ENCODE measurements at regions not wholly inside any gene's neighbourhood (a gene's known extent, or its start where the extent isn't known, plus 50 kb on each side); places are given as distances from the start of the nearest gene placed in this dataset.
A peak's percentile ranks its signal among the peaks of the same experiment; 100 is the strongest.
"Not testable (repeated sequence)": the region's sequence is repeated elsewhere in the genome, so short reads cannot be mapped to it uniquely, and the experiment has no call there.

DNA sequence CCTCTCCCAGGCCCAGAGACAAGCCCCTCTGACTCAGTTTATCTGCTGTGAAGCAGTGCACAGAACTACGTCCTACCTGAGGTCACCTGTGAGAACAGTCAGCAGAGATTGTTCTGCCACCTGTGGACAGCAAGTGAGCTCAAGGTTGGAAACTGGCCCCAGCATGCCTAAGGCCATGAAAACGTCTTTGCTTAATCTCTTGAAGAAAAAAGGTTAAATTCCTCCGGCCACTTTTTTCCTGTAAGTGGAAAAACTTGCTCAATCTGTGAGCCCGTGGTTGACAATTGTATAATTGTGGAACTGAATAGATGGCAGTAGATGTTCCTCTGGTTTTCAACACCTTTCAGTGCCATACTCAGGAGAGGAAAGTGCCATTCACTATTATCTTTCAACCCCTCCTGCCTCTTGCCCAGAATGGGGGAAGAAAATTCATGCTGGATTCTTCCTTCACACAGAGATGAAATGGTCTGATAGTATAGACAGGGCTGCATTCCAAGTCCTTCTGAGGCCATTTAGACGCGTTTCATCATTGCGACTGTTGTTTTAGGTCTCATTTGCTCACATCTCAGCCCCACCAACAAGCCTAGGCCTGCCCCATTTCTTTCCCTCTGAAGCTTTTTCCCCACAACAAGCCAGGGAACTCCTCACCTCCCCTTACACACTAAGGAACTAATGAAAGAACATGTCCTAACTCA lies 292.9 kb downstream of the FZD1 start:
- H3K27ac ChIP-seq: peak overlapping the region; percentile 96
- DNase-seq (ENCODE audit: low read depth, low spot score): peak; percentile 51

DNA sequence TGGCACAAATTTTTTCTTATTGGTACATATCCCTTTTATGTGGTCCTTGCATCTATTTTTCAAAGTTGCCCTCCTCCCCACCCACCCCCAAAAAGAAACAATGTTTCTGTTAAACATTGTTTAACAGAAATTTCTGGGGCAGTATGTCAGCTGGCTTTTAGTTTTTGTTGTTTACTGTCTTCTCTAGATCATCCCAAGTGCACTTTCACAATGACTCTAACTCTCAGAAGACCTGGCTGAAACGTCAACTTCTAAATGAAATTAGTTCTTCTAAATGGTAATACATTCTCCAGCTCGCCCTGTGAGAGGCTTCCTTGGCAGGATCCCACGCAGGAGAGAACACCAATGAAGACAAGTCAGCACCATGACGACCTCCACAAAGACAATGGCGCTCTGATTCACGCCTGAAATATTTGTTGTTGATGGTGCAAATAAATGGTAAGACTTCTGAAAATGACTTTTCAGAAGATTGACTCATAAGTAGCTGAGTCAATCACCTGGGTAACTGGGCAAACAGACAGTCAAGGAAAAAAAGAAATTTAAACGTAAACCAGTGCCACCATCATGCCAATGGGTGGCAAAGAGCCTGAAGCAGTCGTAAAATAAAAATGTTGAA lies 293.7 kb downstream of the FZD1 start:
- DNase-seq (ENCODE audit: low read depth, low spot score): peak; percentile 96
- peak overlapping the region; percentile 96 for H3K27ac ChIP-seq

DNA sequence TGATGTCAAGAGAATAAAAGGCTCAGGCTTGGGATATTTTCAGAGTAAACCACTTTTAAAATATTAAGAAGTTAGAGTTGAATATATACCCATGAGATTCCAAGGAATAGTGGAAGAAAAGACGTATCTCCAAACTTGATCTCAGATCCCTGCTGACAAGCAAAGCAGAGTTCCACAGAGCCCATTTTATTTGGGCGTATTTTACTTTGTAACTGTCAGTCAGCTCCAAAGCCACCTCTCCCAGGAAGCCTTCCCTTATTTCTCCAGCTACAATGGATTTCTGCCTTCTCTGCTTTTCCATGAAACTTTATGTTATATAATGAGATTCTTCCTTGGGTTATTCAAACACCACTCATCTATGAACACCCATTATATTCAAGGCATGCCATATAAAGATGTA lies 295.7 kb downstream of the FZD1 start:
- no peak for DNase-seq (ENCODE audit: low read depth, low spot score)
- no peak overlapping the region for H3K27ac ChIP-seq

DNA sequence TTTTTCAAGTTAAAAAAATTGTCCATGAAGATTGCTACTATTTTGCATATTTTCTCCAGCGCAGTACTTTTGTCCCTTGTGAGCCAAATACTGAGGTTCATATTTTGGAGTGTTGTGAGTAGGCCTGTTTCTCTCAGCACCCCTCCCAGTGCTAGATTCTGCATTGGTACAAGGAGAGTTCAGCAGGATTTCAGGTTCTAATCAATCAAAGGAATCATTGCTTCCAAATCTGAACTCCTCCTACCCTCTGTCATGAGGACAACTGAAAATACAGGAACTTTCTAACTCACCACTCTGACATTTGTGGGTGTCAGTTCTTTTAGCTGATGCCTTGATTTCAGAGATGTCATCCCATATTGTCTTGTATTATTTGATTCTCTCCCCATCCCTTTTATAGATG lies 299.9 kb downstream of the FZD1 start:
- no peak overlapping the region for H3K27ac ChIP-seq
- no peak for DNase-seq (ENCODE audit: low read depth, low spot score)

DNA sequence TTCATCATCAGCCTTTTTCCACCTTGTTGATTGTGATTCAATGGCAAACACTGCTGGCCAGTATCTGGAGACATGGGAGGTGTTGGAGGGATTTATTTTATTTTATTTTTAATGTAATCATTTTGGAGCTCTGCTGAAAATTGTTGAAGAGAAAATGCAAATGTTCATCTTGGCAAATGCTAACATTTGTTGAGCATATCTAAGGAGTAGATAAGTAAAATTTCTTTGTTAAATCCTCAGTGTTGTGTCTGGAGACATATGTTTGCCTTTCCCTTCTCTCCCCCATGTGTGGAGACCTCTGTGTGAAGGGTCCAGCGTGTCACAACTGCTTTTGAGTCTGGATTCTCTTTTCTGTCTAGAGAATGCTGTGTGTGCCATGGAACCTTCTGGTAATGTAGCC lies 300.3 kb downstream of the FZD1 start:
- H3K27ac ChIP-seq: no peak overlapping the region

DNA sequence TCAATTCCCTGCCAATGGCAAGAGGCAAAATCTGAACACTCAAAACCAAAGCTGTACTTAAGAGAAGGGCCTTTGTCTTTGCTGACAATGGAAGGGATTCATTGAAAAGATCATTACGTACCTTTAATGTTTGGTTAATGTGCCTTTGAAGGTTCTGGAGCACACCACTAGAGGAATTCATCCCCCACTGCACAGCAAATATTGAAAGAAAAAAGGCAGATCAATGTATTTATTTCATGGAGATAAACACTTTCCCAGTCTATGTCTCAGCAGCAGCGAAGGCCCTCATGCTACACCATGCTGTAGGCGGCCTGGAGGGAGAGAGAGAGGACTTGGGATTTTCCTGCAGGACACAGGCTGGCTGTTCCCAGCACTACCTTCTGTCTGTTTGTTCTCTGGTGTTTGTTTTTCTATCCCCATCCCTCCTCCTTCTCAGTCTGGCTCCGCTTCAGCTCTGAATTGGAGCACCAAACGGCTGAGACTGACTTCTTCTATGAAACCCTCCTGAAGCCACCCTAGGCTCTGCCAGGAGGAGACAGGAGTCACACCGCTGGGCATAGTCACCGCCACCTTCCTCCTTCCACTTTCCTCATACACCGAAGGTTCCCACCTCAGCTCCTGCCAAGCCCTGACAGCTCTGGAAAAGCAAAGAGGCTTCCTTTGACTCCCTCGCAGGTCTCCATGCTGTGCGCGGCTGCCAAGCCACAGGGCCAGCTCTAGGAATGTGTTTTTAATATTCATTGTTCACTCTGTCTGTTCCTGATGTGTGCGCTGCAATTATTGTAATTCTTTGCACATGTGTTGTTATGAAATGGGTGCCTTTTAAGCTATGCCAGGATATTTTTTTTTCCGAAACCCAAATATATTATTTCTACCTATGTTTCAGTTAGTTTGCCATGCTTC lies 301.5 kb downstream of the FZD1 start:
- DNase-seq (ENCODE audit: low read depth, low spot score): no peak
- no peak overlapping the region for H3K27ac ChIP-seq

More for the DNA sequence above, 300.3 kb downstream of the FZD1 start:
- no peak for DNase-seq (ENCODE audit: low read depth, low spot score)

DNA sequence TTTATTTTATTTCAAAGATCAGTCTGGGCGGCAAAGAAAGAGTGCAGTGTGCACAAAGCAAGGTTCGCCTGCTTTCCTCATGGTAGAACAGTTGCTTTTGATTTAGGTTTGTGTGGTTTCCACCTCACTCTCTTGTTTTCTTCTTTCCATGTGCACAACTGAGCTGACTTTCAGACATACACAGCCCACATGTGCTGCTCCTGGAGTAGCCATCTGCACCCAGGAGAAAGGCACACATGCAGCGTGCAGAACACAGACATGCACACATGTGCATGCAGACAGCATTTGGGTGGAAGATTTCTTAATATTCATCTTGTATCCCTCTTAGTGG lies 302.1 kb downstream of the FZD1 start:
- no peak overlapping the region for H3K27ac ChIP-seq
- no peak for DNase-seq (ENCODE audit: low read depth, low spot score)

DNA sequence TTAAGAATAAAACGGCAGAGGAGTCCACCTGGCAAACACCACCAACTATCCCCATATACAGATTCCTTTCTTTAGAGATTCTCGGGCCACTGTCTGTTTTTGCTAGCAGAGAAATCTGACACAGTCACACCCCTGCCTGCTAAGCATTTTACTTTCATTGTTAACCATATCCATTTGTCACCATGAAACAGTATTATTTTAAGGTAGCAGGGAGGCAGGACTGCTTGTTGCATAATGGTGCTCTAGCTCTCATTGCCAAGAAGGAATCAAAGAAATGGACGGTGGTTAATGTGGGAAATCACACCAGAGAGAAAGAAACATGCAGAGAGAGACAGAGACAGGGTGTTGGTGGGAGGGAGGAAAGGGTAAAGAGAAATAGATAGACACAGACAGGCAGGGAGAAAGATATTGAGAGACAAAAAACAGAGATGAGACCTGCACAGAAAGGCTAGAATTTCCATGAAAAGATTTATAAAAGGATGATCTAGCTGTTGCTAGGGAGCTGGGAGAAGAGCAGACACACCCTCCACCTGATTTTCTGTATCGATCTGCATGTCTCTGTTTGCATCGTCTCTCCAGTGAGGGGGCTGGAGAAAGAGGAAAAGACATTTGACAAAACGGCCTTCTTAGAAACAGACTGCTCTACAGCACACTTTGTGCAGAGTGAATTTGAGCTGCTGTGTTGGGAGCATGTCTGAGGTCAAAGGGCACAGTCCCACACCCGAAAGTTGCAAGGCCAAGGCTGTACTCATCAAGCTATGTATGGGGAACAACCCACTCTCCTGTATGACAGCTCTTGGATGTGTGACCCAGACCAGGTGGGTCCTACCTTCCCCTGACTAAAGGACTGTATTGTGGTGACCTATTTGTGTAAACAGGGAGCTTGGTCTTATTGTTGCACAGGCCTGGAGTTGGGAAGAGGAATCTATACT lies 303.1 kb downstream of the FZD1 start:
- no peak overlapping the region for H3K27ac ChIP-seq
- DNase-seq (ENCODE audit: low read depth, low spot score): no peak

DNA sequence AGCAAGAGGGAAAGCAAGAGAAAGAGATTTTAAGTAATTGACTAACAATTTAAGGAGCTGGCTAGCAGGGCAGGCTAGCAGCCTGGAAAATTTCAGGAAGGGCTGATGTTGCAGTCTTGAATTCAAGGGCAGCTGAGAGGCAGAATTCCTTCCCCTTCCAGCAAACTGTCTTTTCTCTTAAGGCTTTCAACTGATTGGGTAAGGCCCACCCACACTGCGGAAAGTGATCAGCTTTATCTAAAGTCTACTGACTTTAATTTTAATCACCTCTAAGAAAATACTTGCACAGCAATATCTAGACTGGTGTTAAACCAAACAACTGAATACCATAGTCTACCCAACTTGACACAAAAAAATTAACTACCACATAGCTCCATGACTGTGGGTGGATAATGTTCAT lies 303.9 kb downstream of the FZD1 start:
- H3K27ac ChIP-seq: no peak overlapping the region
- DNase-seq (ENCODE audit: low read depth, low spot score): no peak

DNA sequence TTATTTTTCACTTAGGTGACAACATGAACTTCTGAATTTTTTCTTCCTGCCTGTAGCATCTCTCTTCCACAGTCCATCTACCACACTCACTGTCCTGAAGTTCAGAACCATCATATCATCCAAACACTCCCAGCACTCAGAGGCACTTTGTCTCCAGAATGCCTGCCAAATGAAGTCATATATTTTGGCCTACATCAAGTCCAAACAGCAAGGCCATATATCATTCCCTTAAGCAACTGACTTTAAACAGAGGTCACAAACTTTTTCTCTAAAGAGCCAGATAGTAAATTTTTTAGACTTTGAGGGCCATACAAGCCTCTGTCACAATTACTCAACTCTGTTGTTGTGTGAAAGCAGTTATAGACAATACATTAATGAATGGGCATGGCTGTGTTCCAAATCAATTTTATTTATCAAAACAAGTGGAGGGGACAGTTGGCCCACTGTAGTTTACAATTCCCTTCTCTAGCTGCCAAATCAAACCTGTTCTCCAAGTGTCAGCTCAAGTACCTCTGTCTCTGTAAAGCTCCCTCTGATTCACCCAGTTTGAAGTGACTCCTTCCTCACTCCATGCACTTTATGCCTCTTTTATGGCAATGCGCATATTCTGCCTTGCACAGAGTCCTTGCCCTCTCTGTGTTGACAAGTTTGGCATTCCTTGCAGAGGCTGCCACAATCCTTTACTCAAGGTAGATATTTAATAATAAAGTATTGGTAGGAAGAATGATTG lies 305.7 kb downstream of the FZD1 start:
- no peak for DNase-seq (ENCODE audit: low read depth, low spot score)
- no peak overlapping the region for H3K27ac ChIP-seq

DNA sequence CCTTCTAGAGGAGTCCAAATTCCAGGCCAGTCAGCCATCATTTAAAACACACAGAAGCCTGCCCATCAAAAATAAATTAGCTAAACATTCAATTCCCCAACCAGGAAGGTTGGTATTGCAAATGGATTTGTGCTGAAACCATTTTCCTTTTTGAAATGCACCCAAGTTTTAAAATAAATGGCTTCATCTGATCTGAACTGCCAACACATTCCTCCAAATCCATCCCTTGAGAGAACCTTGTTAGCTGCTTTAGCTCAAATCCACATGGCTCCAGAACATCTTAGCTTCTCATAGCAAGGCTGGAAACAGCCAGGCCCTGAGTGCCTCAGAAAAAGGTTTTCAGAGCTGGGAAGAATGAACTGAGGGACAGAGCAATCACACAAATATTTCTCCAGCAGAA lies 306.3 kb downstream of the FZD1 start:
- no peak for DNase-seq (ENCODE audit: low read depth, low spot score)
- H3K27ac ChIP-seq: no peak overlapping the region

DNA sequence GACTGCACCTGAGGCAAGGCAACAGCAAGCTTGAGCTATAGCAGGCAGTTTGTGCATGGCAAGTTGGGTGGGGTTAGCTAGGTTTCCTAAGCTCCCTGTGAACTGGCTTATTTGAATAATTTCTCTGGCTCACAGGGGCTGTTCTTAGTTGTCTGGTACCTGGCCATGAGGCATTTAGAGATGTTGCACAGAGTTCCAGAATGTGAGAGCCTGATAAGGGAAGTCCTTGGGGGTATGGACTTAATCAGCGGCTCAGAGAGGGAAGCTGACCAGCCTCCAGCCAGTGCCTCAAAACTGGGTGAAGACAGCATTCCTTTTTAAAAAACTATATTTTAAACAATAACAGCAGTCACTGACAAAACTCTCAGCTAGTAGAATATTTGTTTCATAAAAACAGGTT lies 307.4 kb downstream of the FZD1 start:
- no peak overlapping the region for H3K27ac ChIP-seq
- no peak for DNase-seq (ENCODE audit: low read depth, low spot score)

DNA sequence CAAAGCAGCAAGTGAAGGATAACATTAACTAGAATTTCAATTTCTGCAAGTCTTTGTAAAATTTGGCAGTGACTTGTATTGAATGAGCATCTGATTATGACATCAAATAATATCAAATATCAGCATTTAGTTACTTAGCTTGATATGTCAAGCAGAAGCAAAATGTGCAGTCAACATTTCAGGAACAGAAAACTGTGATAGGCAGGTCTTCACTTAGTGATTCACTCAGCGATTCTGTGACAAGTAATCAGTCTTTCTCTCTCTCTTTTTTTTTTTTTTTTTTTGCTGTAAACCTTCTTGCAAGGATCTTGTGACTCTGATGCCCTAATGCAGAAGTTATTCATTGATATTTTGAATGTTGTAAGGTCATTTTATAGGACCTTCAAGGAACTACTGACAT lies 307.1 kb downstream of the MTERF1 start:
- DNase-seq (ENCODE audit: low read depth, low spot score): no peak
- H3K27ac ChIP-seq: no peak overlapping the region

DNA sequence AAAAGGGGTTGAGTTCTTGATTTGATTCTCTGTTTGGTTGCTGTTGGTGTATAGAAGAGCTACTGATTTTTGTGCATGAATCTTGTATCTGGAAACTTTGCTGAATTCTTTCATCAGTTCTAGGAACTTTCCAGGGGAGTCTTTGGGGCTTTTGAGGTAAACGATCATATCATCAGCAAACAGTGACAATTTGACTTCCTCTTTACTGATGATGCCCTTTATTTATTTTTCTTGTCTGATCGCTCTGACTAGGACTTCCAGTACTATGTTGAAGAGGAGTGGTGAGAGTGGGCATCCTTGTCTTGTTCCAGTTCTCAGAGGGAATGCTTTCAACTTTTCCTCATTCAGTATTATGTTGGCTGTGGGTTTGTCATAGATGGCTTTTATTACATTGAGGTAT lies 304.0 kb downstream of the MTERF1 start:
- not testable (repeated sequence) for DNase-seq (ENCODE audit: low read depth, low spot score); H3K27ac ChIP-seq

DNA sequence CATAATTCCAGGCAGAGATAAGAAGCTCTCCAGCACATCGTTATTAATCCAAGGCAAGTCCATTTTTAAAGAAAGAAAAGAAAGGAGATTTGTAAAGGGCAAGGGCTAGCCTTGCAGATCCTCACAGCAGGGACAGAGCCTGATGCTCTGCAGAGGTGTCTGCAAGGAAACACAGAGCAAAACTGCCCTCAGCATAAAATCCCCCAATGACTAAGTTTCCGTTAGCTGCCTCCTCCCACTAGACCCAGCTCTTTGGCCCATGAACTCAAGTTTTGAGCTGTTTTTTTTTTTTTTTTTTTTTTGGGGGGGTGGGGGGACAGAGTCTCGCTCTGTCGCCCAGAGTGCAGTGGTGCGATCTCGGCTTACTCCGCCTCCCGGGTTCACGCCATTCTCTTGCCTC lies 300.7 kb downstream of the MTERF1 start:
- H3K27ac ChIP-seq: no peak overlapping the region
- DNase-seq (ENCODE audit: low read depth, low spot score): no peak

DNA sequence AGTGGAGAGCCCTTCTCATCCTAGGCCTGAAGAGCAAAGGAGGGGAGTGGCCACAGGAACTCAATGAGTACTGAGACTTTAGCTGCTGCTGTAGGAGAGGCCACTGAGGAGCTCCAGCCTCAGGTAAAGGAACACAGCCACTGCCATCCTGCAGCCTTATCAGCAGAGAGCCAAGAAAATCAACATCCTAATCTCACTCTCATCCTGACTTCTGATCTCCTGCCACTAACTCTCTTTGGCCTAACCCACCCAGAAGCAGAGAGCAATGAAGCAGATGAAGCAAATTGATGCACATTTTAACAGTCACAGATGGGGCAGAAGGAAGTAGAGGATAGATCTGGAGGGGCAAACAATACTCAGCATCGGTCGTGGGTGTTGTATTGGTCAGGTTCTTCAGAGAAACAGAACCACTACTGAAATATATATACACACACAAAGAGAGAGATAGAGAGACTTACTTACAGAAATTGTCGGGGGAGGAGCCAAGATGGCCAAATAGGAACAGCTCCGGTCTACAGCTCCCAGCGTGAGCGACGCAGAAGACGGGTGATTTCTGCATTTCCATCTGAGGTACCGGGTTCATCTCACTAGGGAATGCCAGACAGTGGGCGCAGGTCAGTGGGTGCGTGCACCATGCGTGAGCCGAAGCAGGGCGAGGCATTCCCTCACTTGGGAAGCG lies 297.6 kb downstream of the MTERF1 start:
- no peak for DNase-seq (ENCODE audit: low read depth, low spot score)
- H3K27ac ChIP-seq: no peak overlapping the region

DNA sequence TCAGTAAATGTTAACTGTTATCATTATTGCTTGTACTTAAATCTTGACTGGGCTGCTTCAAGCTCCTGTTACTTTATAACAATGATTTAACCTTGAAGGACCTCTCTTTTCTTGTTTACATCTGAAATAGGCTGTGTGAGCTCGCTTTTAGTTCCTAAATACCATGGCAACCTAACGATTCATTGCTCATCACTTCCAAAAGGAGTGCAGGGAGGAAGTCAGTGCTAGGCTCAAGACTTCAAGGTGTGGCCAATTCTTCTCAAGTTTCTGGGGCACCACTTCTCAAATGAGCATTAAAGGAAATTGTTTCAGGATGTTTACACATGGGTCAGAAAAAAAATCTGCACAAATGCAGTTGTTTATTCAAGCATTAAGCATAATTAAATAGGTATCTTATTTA lies 284.2 kb downstream of the MTERF1 start:
- no peak for DNase-seq (ENCODE audit: low read depth, low spot score)
- H3K27ac ChIP-seq: no peak overlapping the region

DNA sequence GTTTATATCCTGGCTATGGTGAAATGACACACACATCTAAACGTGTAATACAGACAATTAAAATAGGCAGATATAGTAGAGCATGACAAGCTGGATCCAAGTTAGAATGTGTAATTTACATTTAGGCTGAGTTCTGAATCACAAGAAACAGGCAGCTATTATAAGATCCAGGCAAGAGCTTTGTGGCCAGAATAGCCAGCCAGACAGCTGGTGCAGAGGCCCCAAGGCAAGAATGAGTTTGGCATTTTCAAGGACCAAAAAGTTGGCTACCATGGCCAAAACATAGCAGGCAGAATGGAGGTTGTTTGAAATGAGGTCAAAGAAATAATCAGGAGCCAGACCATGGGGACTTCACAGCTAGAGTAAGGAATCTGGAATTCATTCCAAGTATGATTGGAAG lies 281.7 kb downstream of the MTERF1 start:
- H3K27ac ChIP-seq: no peak overlapping the region
- DNase-seq (ENCODE audit: low read depth, low spot score): no peak

DNA sequence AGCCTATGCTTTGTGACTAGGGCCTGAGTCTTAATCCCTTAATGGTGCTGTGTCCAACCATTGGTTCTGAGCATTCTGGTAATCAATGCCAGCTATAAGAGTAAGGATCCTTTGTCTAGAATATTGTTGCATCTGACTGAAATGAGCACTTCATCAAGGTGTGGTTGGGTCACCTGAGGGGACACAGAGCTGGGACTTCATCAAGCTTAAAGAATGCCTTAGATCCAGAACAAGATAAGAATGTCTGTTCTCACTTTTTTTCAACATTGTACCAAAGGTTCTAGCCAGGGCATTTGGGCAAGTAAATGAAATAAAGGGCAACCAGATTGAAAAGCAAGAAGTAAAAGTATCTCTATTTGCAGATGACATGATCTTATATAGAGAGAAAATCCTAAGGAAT lies 280.4 kb downstream of the MTERF1 start:
- DNase-seq (ENCODE audit: low read depth, low spot score): no peak
- H3K27ac ChIP-seq: no peak overlapping the region

Data from epithelial cell of prostate (primary cell).